RWPE1 (cell line): ENCODE measurements at regions not wholly inside any gene's neighbourhood (a gene's known extent, or its start where the extent isn't known, plus 50 kb on each side); places are given as distances from the start of the nearest gene placed in this dataset.
"Not testable (repeated sequence)": the region's sequence is repeated elsewhere in the genome, so short reads cannot be mapped to it uniquely, and the experiment has no call there.

ENCODE experiments used
- CTCF ChIA-PET: fragments of 350-600 bp; sonication (Branson Sonifier 250); formaldehyde crosslinking; extraction: SDS; loops from one replicate; lab custom pipeline; 2021; lab: Yijun Ruan, JAX
- POLR2A ChIA-PET: fragments of 400-600 bp; formaldehyde crosslinking; extraction: SDS; loops from one replicate; lab custom pipeline; 2020; ENCODE audit warnings: antibody characterized with exemption; ENCODE audit not compliant: low non-redundant PET; lab: Yijun Ruan, JAX
- DNase-seq: peaks from one replicate; pipeline ENCODE4 v3.0.0; 2012; ENCODE audit warnings: low spot score
- H3K27ac ChIP-seq: fragments of 450-650 bp; 2 replicates; pipeline ENCODE4 v1.5.1; 2017
- CTCF ChIP-seq: fragments of 450-650 bp; conservative IDR thresholded peaks from 2 replicates; pipeline ENCODE4 v1.5.1; 2017; ENCODE audit warnings: low read depth, mild to moderate bottlenecking

- DNase-seq, result no peak
- CTCF ChIA-PET, result no interaction called here
- H3K27ac ChIP-seq, result no peak overlapping the region
- POLR2A ChIA-PET, result no interaction called here
- TF ChIP-seq CTCF, result no peak
Observed at GRCh38 chr18:14964002-14964401, 216.0 kb downstream of the ANKRD30B start.

DNA sequence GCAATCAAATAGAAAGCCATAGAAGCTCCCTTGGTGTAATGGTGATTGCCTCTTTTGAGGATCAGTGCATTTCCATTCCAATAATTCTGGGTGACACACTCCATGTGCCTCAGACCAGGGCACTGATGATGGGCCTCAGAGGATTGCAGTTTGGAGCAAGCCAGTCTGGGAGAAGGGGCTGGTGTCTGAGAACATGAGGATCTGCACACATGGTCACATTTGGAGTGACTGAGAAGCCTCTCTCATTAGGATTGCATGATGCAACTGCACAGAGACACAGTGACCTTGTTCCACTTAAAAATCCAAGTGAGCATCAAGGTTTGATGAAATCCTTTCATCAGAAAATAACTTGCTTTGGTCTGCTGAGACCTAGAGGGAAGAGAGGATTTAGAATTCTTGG, 216.4 kb downstream of the ANKRD30B start:
- ChIA-PET POLR2A (no interaction called here), CTCF (no interaction called here)
- no peak for DNase-seq
- no peak for TF ChIP-seq CTCF
- H3K27ac ChIP-seq, result no peak overlapping the region

GRCh38 chr18:14964976-14965375, 217.0 kb downstream of the ANKRD30B start:
- CTCF ChIA-PET, POLR2A ChIA-PET, DNase-seq, H3K27ac ChIP-seq: not testable (repeated sequence)

DNA sequence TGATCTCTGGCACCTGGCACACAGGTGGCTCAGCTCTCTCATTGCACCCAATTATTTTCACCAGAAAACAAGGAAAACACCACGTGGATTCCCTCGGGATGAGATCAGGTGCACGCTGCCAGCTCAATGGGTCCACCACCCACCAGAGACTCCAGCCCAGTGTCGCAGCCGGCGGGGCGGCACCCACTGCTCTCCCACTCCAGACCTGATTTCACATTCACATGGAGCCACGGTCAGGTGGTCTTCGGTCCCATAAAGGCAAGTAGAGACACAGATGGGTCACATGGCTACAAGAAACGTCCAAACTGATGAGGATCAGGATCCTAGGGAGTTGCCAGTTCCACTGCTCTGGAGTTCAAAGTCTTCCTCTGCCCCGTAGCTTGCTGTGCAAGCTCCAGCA, 217.6 kb downstream of the ANKRD30B start:
- POLR2A ChIA-PET, result no interaction called here

DNA sequence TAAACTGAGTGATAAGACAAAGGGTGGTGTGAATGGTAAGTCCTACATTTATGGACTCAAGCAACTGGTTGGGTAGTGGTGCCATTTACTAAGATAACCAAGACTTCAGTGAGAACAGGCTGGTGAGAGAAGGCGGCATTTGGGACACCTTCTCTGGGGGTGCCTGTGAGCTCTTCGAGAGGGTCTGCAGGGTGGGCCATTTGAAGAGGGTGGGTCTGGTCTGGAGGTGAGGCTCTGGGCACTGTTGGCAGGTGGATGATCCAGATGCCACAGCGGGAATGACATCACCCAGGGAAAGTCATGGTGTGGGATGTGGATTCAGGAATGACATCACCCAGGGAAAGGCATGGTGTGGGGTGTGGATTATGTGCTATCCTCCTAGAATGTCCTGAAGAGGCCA, 219.3 kb downstream of the ANKRD30B start:
- DNase-seq, H3K27ac ChIP-seq, POLR2A ChIA-PET, CTCF ChIA-PET: not testable (repeated sequence)

More for the DNA sequence above, 217.6 kb downstream of the ANKRD30B start:
- no peak overlapping the region for H3K27ac ChIP-seq
- no peak for TF ChIP-seq CTCF
- DNase-seq, result no peak
- CTCF ChIA-PET, result no interaction called here

- DNase-seq, result no peak
- TF ChIP-seq CTCF, result no peak
- ChIA-PET POLR2A (no interaction called here), CTCF (no interaction called here)
- no peak overlapping the region for H3K27ac ChIP-seq
Observed at GRCh38 chr18:14969500-14969899, 221.5 kb downstream of the ANKRD30B start.

DNA sequence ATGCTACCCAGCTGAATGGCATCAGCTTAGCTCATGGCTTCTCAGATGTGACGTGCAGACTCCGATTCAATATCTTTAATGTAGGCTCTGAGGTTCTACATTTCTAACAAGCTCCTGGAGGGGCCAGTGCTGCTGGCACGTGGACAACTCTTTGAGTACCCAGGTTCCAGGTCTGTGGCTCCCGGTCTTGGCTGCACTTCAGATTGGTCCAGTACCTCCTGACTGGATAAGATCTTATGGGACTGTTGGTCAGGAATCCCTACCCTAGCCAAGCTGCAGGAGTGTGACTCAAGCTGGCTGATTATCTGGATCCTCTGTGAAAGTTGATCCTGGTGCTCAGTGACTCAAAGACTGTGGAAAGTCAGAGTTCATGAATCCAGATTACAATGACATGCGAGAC, 222.1 kb downstream of the ANKRD30B start:
- CTCF ChIA-PET, result no interaction called here

More for the DNA sequence above, 222.1 kb downstream of the ANKRD30B start:
- POLR2A ChIA-PET, result no interaction called here
- no peak for TF ChIP-seq CTCF
- no peak for DNase-seq
- H3K27ac ChIP-seq, result no peak overlapping the region
